ENCODE measurements at regions not wholly inside any gene's neighbourhood (a gene's known extent, or its start where the extent isn't known, plus 50 kb on each side); places are given as distances from the start of the nearest gene placed in this dataset.

- TF ChIP-seq EZH2 (IDR thresholded peaks at IDR 0.05; ENCODE audit: borderline replicate concordance, low read depth, low read length, poor library complexity, severe bottlenecking), result no peak
- TF ChIP-seq, protein P1, sequence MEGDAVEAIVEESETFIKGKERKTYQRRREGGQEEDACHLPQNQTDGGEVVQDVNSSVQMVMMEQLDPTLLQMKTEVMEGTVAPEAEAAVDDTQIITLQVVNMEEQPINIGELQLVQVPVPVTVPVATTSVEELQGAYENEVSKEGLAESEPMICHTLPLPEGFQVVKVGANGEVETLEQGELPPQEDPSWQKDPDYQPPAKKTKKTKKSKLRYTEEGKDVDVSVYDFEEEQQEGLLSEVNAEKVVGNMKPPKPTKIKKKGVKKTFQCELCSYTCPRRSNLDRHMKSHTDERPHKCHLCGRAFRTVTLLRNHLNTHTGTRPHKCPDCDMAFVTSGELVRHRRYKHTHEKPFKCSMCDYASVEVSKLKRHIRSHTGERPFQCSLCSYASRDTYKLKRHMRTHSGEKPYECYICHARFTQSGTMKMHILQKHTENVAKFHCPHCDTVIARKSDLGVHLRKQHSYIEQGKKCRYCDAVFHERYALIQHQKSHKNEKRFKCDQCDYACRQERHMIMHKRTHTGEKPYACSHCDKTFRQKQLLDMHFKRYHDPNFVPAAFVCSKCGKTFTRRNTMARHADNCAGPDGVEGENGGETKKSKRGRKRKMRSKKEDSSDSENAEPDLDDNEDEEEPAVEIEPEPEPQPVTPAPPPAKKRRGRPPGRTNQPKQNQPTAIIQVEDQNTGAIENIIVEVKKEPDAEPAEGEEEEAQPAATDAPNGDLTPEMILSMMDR (conservative IDR thresholded peaks at IDR 0.05; ENCODE audit: low read depth, low read length), result no peak
Observed at GRCh38 chr20:57091748-57092111, 174.7 kb downstream of the BMP7 start.
